ENCODE measurements at regions not wholly inside any gene's neighbourhood (a gene's known extent, or its start where the extent isn't known, plus 50 kb on each side); places are given as distances from the start of the nearest gene placed in this dataset.

GRCh38 chr5:4019841-4020240, 424.2 kb downstream of the IRX1 start:
- no peak for ATAC-seq
- H2AFZ ChIP-seq, result peak overlapping the region; percentile 48; the same call in 1 of the 2 replicates

More at GRCh38 chr5:4019841-4020240, 424.2 kb downstream of the IRX1 start:
- Mint-ChIP-seq H3K9me3 (no peaks in the 10 kb centered on the region), H3K27ac (no peak overlapping the region), H3K4me1 (peaks cover 11% of the 10 kb centered on the region), H3K36me3 (ENCODE audit: low read depth) (no peaks in the 10 kb centered on the region), H3K27me3 (ENCODE audit: insufficient read depth, low read depth, poor library complexity) (peaks cover 2% of the 10 kb centered on the region), H3K4me3 (no peak overlapping the region)
- no peaks in the 10 kb centered on the region for H3F3A ChIP-seq (replicated peaks; ENCODE audit: low read depth)
- no peaks in the 10 kb centered on the region for H4K20me1 ChIP-seq (replicated peaks; ENCODE audit: insufficient read depth)
- H3K9me2 ChIP-seq (ENCODE audit: insufficient read depth), result peaks cover 15% of the 10 kb centered on the region; the same call in 1 of the 2 replicates
- no peaks in the 10 kb centered on the region for H3K36me3 ChIP-seq (ENCODE audit: insufficient read depth)
- no peaks in the 10 kb centered on the region for H3K79me2 ChIP-seq (replicated peaks; ENCODE audit: insufficient read depth)
- no peak overlapping the region for H3K27ac ChIP-seq (ENCODE audit: low read depth)
- TF ChIP-seq EZH2 (IDR thresholded peaks at IDR 0.05; ENCODE audit: low read depth, unreplicated experiment), result no peak
- no peak for TF ChIP-seq EZH2phosphoT487 (IDR thresholded peaks at IDR 0.05; ENCODE audit: unreplicated experiment)
- no peak for TF ChIP-seq STAT1 (IDR thresholded peaks at IDR 0.05; ENCODE audit: unreplicated experiment)
- TF ChIP-seq, protein P1, sequence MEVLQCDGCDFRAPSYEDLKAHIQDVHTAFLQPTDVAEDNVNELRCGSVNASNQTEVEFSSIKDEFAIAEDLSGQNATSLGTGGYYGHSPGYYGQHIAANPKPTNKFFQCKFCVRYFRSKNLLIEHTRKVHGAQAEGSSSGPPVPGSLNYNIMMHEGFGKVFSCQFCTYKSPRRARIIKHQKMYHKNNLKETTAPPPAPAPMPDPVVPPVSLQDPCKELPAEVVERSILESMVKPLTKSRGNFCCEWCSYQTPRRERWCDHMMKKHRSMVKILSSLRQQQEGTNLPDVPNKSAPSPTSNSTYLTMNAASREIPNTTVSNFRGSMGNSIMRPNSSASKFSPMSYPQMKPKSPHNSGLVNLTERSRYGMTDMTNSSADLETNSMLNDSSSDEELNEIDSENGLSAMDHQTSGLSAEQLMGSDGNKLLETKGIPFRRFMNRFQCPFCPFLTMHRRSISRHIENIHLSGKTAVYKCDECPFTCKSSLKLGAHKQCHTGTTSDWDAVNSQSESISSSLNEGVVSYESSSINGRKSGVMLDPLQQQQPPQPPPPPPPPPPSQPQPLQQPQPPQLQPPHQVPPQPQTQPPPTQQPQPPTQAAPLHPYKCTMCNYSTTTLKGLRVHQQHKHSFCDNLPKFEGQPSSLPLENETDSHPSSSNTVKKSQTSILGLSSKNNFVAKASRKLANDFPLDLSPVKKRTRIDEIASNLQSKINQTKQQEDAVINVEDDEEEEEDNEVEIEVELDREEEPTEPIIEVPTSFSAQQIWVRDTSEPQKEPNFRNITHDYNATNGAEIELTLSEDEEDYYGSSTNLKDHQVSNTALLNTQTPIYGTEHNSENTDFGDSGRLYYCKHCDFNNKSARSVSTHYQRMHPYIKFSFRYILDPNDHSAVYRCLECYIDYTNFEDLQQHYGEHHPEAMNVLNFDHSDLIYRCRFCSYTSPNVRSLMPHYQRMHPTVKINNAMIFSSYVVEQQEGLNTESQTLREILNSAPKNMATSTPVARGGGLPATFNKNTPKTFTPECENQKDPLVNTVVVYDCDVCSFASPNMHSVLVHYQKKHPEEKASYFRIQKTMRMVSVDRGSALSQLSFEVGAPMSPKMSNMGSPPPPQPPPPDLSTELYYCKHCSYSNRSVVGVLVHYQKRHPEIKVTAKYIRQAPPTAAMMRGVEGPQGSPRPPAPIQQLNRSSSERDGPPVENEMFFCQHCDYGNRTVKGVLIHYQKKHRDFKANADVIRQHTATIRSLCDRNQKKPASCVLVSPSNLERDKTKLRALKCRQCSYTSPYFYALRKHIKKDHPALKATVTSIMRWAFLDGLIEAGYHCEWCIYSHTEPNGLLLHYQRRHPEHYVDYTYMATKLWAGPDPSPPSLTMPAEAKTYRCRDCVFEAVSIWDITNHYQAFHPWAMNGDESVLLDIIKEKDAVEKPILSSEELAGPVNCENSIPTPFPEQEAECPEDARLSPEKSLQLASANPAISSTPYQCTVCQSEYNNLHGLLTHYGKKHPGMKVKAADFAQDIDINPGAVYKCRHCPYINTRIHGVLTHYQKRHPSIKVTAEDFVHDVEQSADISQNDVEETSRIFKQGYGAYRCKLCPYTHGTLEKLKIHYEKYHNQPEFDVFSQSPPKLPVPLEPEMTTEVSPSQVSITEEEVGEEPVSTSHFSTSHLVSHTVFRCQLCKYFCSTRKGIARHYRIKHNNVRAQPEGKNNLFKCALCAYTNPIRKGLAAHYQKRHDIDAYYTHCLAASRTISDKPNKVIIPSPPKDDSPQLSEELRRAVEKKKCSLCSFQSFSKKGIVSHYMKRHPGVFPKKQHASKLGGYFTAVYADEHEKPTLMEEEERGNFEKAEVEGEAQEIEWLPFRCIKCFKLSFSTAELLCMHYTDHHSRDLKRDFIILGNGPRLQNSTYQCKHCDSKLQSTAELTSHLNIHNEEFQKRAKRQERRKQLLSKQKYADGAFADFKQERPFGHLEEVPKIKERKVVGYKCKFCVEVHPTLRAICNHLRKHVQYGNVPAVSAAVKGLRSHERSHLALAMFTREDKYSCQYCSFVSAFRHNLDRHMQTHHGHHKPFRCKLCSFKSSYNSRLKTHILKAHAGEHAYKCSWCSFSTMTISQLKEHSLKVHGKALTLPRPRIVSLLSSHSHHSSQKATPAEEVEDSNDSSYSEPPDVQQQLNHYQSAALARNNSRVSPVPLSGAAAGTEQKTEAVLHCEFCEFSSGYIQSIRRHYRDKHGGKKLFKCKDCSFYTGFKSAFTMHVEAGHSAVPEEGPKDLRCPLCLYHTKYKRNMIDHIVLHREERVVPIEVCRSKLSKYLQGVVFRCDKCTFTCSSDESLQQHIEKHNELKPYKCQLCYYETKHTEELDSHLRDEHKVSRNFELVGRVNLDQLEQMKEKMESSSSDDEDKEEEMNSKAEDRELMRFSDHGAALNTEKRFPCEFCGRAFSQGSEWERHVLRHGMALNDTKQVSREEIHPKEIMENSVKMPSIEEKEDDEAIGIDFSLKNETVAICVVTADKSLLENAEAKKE (CRISPR knock-in tag; IDR thresholded peaks at IDR 0.05), result no peak
- no peak for TF ChIP-seq REST (IDR thresholded peaks at IDR 0.05; ENCODE audit: unreplicated experiment)
- TF ChIP-seq, protein P2, sequence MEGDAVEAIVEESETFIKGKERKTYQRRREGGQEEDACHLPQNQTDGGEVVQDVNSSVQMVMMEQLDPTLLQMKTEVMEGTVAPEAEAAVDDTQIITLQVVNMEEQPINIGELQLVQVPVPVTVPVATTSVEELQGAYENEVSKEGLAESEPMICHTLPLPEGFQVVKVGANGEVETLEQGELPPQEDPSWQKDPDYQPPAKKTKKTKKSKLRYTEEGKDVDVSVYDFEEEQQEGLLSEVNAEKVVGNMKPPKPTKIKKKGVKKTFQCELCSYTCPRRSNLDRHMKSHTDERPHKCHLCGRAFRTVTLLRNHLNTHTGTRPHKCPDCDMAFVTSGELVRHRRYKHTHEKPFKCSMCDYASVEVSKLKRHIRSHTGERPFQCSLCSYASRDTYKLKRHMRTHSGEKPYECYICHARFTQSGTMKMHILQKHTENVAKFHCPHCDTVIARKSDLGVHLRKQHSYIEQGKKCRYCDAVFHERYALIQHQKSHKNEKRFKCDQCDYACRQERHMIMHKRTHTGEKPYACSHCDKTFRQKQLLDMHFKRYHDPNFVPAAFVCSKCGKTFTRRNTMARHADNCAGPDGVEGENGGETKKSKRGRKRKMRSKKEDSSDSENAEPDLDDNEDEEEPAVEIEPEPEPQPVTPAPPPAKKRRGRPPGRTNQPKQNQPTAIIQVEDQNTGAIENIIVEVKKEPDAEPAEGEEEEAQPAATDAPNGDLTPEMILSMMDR (conservative IDR thresholded peaks at IDR 0.05; ENCODE audit: low read depth in 2 of 2), result no peak
- no peak for TF ChIP-seq ZNF114 (CRISPR knock-in tag; IDR thresholded peaks at IDR 0.05)
- TF ChIP-seq ETS1 (IDR thresholded peaks at IDR 0.05), result no peak
- TF ChIP-seq ZNF331 (CRISPR knock-in tag; IDR thresholded peaks at IDR 0.05; ENCODE audit: low read depth), result no peak
- TF ChIP-seq JUNB (IDR thresholded peaks at IDR 0.05; ENCODE audit: unreplicated experiment), result no peak
- TF ChIP-seq CREB1 (CRISPR knock-in tag; IDR thresholded peaks at IDR 0.05; ENCODE audit: low read depth), result no peak
- DNase-seq (ENCODE audit: low spot score), result no peak
- no peak overlapping the region for H3K4me3 ChIP-seq
- no peaks in the 10 kb centered on the region for H3K27me3 ChIP-seq (ENCODE audit: insufficient read depth)
- H3K4me1 ChIP-seq (ENCODE audit: insufficient read depth), result no peaks in the 10 kb centered on the region
- no peak overlapping the region for H3K4me2 ChIP-seq

All from GM23338 (cell line).